ENCODE measurements at regions not wholly inside any gene's neighbourhood (a gene's known extent, or its start where the extent isn't known, plus 50 kb on each side); places are given as distances from the start of the nearest gene placed in this dataset.

GRCh38 chr11:103768816-103769215 is 267.6 kb upstream of the DDI1 start:
- TF ChIP-seq EZH2 (IDR thresholded peaks at IDR 0.05; ENCODE audit: insufficient read depth, poor library complexity, severe bottlenecking) (no peak), EZH2phosphoT487 (IDR thresholded peaks at IDR 0.05; ENCODE audit: insufficient read depth, low read depth) (no peak)

All from GM23248 (cell line).